ENCODE measurements at regions not wholly inside any gene's neighbourhood (a gene's known extent, or its start where the extent isn't known, plus 50 kb on each side); places are given as distances from the start of the nearest gene placed in this dataset.

- 62 to 71% (median 63%) methylated on average over 4 of the region's 4 CpGs for WGBS, 3 donors
- Histone ChIP-seq H3K27ac (no peak overlapping the region), H3K4me1 (ENCODE audit: insufficient read depth) (no peaks in the 10 kb centered on the region), H3K4me3 (no peak overlapping the region), H3K27me3 (no peaks in the 10 kb centered on the region), H3K9me3 (no peaks in the 10 kb centered on the region), H3K36me3 (no peaks in the 10 kb centered on the region)
- intact Hi-C loops (cut with DNase I), result no loop called here
- DNase-seq, result no peak
- TF ChIP-seq EP300 (IDR thresholded peaks at IDR 0.05) (no peak), CTCF (IDR thresholded peaks at IDR 0.05) (no peak), POLR2A (IDR thresholded peaks at IDR 0.05) (no peak)
These were observed 289.6 kb downstream of the TEX29 start for GRCh38 chr13:111610081-111610480.

GRCh38 chr13:111610879-111611278, 290.4 kb downstream of the TEX29 start:
- Histone ChIP-seq H3K9me3 (no peaks in the 10 kb centered on the region), H3K4me1 (ENCODE audit: insufficient read depth) (no peaks in the 10 kb centered on the region), H3K27me3 (no peaks in the 10 kb centered on the region), H3K27ac (no peak overlapping the region), H3K36me3 (no peaks in the 10 kb centered on the region), H3K4me3 (no peak overlapping the region)
- WGBS, 3 donors, result 54 to 72% (median 59%) methylated on average over 6 of the region's 6 CpGs
- intact Hi-C loops (cut with DNase I), result no loop called here
- TF ChIP-seq CTCF (IDR thresholded peaks at IDR 0.05), result no peak
- no peak for TF ChIP-seq EP300 (IDR thresholded peaks at IDR 0.05)
- TF ChIP-seq POLR2A (IDR thresholded peaks at IDR 0.05), result no peak
- no peak for DNase-seq

GRCh38 chr13:111611651-111612050, 291.2 kb downstream of the TEX29 start:
- Histone ChIP-seq H3K4me1 (ENCODE audit: insufficient read depth) (no peaks in the 10 kb centered on the region), H3K4me3 (no peak overlapping the region), H3K27me3 (no peaks in the 10 kb centered on the region), H3K9me3 (no peaks in the 10 kb centered on the region), H3K36me3 (no peaks in the 10 kb centered on the region), H3K27ac (no peak overlapping the region)
- DNase-seq, result no peak
- TF ChIP-seq CTCF (IDR thresholded peaks at IDR 0.05) (no peak), POLR2A (IDR thresholded peaks at IDR 0.05) (no peak), EP300 (IDR thresholded peaks at IDR 0.05) (no peak)
- intact Hi-C loops (cut with DNase I), result no loop called here
- 59 to 64% (median 59%) methylated on average over 6 of the region's 6 CpGs for WGBS, 3 donors

GRCh38 chr13:111612886-111613285, 292.4 kb downstream of the TEX29 start:
- no peak for DNase-seq

More at GRCh38 chr13:111612886-111613285, 292.4 kb downstream of the TEX29 start:
- no peaks in the 10 kb centered on the region for H3K9me3 ChIP-seq
- H3K4me3 ChIP-seq, result no peak overlapping the region
- H3K27me3 ChIP-seq, result no peaks in the 10 kb centered on the region
- H3K27ac ChIP-seq, result no peak overlapping the region
- WGBS, 3 donors, result 82 to 87% (median 83%) methylated on average over 10 of the region's 10 CpGs
- intact Hi-C loops (cut with DNase I), result no loop called here
- no peaks in the 10 kb centered on the region for H3K4me1 ChIP-seq (ENCODE audit: insufficient read depth)
- no peak for TF ChIP-seq CTCF (IDR thresholded peaks at IDR 0.05)
- TF ChIP-seq POLR2A (IDR thresholded peaks at IDR 0.05), result no peak
- no peak for TF ChIP-seq EP300 (IDR thresholded peaks at IDR 0.05)
- no peaks in the 10 kb centered on the region for H3K36me3 ChIP-seq

All from ovary (tissue), 7 donors.